ENCODE measurements at regions not wholly inside any gene's neighbourhood (a gene's known extent, or its start where the extent isn't known, plus 50 kb on each side); places are given as distances from the start of the nearest gene placed in this dataset.

DNA sequence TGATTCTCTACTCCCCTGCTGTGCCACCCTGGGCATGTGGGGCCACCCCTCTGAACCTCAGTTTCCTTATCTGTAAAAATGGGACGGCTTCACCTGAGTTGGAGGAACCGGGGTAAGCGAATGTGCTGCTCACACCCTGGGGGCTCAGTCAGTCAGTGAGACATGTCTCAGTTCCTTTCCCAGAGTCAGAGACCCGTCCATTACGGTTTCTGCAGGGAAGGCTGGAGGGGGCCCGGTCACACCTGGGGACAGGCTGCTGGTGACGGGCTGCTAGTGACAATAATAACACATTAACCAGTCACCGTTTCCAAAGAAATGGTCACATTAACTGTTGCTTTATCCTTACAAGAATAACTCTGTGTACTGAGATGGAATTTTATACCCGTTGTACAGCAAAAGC, 282.4 kb downstream of the NSG2 start:
- no peak overlapping the region for H3K4me3 ChIP-seq (ENCODE audit: control insufficient read depth in 1 of 7, extremely low read depth in 1 of 7, insufficient read depth in 4 of 7, low read depth in 2 of 7, low read length in 6 of 7)
- peaks cover 0 to 44% (median 8%) of the 10 kb centered on the region in 5 experiments for H3K27me3 ChIP-seq (replicated peaks in 2 of 5; ENCODE audit: control insufficient read depth in 4 of 5, insufficient read depth in 5 of 5, low read length in 4 of 5)
- H3K36me3 ChIP-seq (ENCODE audit: control insufficient read depth in 4 of 4, insufficient read depth in 4 of 4, low read length in 3 of 4) = no peaks in the 10 kb centered on the region
- 95% methylated on average over 9 of the region's 9 CpGs for WGBS (ENCODE audit: insufficient coverage)
- ChIA-PET CTCF (interaction anchor here (1.5 kb wide), 1 partner anchor 10 kb away, joined by 10 read pairs; no protein-coding TSS in a partner anchor), POLR2A (no interaction called here)
- H3K4me1 ChIP-seq (ENCODE audit: control extremely low read depth in 1 of 4, control insufficient read depth in 4 of 4, insufficient read depth in 4 of 4, low read length in 3 of 4) = no peaks in the 10 kb centered on the region
- DNase-seq = no peak
- H3K9me3 ChIP-seq (ENCODE audit: control extremely low read depth in 1 of 5, control insufficient read depth in 4 of 5, insufficient read depth in 2 of 5, low read depth in 1 of 5, low read length in 4 of 5) = no peaks in the 10 kb centered on the region
- no peak overlapping the region for H3K27ac ChIP-seq (ENCODE audit: insufficient read depth in 1 of 2, low read depth in 1 of 2, low read length in 2 of 2, poor library complexity in 1 of 2, severe bottlenecking in 2 of 2)

DNA sequence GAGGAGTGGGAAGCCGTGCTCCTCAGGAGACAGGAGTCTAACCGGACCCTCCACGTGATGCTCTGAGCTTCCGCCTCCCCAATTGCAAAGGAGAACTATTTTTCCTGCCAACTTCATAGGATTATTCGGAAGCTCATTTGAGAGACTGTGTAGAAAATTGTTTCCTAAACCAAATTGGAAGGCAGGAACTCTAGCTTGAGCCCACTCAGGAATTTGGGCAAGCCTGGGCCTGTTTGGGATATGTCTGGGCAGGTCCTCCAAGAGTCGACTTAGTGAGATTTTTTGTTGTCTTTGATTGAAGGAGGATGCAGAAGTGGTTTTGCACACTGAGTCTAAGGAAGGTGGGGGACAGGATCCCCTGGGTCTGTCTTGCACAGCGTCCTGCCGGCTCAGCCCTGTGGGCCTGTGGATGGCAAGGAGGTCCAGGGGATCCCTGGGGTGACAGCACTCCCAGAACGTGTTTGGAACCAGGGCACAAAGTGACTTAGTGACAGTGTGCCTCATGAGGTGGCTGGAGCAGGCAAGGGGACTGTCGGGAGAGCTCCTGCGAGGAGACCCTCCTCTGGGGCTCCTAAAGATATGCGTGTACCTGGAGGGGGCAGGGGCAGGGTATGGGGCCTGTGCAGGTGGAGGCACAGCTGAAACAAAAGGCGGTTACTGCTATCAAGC, 283.3 kb downstream of the NSG2 start:
- no peak for DNase-seq
- Histone ChIP-seq H3K9me3 (ENCODE audit: control extremely low read depth in 1 of 5, control insufficient read depth in 4 of 5, insufficient read depth in 2 of 5, low read depth in 1 of 5, low read length in 4 of 5) (no peaks in the 10 kb centered on the region), H3K36me3 (ENCODE audit: control insufficient read depth in 4 of 4, insufficient read depth in 4 of 4, low read length in 3 of 4) (no peaks in the 10 kb centered on the region), H3K27me3 (replicated peaks in 2 of 5; ENCODE audit: control insufficient read depth in 4 of 5, insufficient read depth in 5 of 5, low read length in 4 of 5) (peaks cover 0 to 37% (median 8%) of the 10 kb centered on the region in 5 experiments), H3K4me1 (ENCODE audit: control extremely low read depth in 1 of 4, control insufficient read depth in 4 of 4, insufficient read depth in 4 of 4, low read length in 3 of 4) (no peaks in the 10 kb centered on the region), H3K27ac (ENCODE audit: insufficient read depth in 1 of 2, low read depth in 1 of 2, low read length in 2 of 2, poor library complexity in 1 of 2, severe bottlenecking in 2 of 2) (no peak overlapping the region), H3K4me3 (ENCODE audit: control insufficient read depth in 1 of 7, extremely low read depth in 1 of 7, insufficient read depth in 4 of 7, low read depth in 2 of 7, low read length in 6 of 7) (no peak overlapping the region)
- ChIA-PET CTCF (interaction anchor here (1.1 kb wide), 1 partner anchor 12 kb away, joined by 4 read pairs; no protein-coding TSS in a partner anchor), POLR2A (no interaction called here)
- WGBS (ENCODE audit: insufficient coverage) = 69% methylated on average over 11 of the region's 13 CpGs

DNA sequence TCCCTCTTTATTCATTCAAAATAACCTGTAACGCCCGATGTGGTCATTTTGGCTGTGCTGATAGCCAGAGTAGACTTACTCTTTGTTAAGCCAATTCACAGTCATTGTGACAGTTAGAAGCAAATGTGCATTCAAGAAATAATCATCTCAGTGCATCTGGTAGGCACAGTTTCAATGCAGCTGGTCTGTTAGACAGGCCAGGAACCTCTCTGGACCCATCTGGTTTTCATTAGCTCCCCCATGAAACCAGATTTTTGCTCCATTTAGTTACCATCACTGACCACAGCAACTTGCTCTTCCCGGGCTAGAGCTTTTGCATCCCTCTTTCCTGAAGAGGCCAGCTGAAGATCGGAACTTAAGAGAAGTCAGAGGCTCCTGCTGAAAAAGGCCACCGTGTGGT, 284.2 kb downstream of the NSG2 start:
- H3K4me3 ChIP-seq (ENCODE audit: control insufficient read depth in 1 of 7, extremely low read depth in 1 of 7, insufficient read depth in 4 of 7, low read depth in 2 of 7, low read length in 6 of 7) = no peak overlapping the region
- no peaks in the 10 kb centered on the region for H3K4me1 ChIP-seq (ENCODE audit: control extremely low read depth in 1 of 4, control insufficient read depth in 4 of 4, insufficient read depth in 4 of 4, low read length in 3 of 4)
- WGBS (ENCODE audit: insufficient coverage) = 76% methylated on average over 5 of the region's 5 CpGs
- POLR2A ChIA-PET = no interaction called here
- CTCF ChIA-PET = interaction anchor here (0.9 to 1.1 kb wide), 2 partner anchors 13 to 19 kb away, joined by 3 to 4 read pairs; no protein-coding TSS in a partner anchor
- no peak for DNase-seq
- H3K9me3 ChIP-seq (ENCODE audit: control extremely low read depth in 1 of 5, control insufficient read depth in 4 of 5, insufficient read depth in 2 of 5, low read depth in 1 of 5, low read length in 4 of 5) = no peaks in the 10 kb centered on the region
- H3K27ac ChIP-seq (ENCODE audit: insufficient read depth in 1 of 2, low read depth in 1 of 2, low read length in 2 of 2, poor library complexity in 1 of 2, severe bottlenecking in 2 of 2) = no peak overlapping the region
- H3K27me3 ChIP-seq (replicated peaks in 2 of 5; ENCODE audit: control insufficient read depth in 4 of 5, insufficient read depth in 5 of 5, low read length in 4 of 5) = peaks cover 0 to 34% (median 2%) of the 10 kb centered on the region in 5 experiments
- no peaks in the 10 kb centered on the region for H3K36me3 ChIP-seq (ENCODE audit: control insufficient read depth in 4 of 4, insufficient read depth in 4 of 4, low read length in 3 of 4)

DNA sequence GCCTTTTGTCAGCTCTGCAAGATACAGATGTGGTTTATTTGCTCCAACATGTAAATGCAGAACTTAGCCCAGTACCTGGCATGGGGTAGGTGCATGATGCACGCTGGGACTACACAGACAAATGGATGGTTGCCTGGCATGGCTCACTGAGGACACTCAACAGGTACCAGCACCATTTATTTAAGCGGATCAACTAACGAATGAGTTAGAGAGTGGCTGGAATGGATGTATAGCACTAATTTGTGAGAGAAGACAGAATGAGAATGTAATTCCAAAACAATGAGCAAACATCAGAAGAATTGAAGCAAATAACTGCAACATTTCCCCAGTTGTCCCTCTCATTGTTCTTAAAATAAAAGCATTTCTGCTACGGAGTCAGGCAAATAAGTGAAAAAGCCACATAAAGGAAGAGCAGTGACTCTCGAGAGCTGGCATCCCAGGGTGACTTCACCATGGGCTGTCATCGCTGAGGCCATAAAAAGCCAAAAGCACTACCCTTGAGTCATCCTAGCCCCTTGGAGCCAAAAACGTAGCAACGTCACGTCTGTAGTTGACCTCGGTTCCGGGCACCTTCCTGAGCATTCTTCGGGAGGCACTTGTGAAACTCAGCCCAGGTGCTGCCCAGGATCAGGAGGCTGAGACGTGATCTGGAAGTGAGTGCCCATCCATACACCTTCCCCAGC, 290.3 kb downstream of the NSG2 start:
- WGBS (ENCODE audit: insufficient coverage) = 88% methylated on average over 8 of the region's 13 CpGs
- ChIA-PET CTCF (interaction anchor here (1.4 to 1.6 kb wide), 2 partner anchors 13 to 25 kb away, joined by 4 to 5 read pairs; no protein-coding TSS in a partner anchor), POLR2A (no interaction called here)

DNA sequence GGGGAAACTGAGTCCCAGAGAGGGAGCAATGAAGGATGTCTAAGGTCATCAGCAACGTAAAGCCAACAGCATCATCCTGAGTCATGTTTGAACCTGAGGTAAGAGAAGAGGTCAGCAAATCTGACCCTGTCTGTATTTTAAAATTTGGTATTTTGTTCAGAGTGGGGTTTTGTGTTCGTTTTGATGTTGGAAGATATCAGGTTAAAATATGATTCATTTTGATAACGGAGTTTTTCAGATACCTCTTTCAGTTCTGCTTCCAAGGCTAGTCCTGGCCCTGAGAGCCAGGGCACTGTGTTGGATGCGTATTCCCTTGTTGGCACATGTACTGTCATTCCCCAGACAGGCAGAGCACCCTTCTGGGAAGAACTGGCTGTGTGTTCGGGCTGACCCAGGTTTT, 291.0 kb downstream of the NSG2 start:
- Histone ChIP-seq H3K9me3 (ENCODE audit: control extremely low read depth in 1 of 5, control insufficient read depth in 4 of 5, insufficient read depth in 2 of 5, low read depth in 1 of 5, low read length in 4 of 5) (no peaks in the 10 kb centered on the region), H3K27me3 (replicated peaks in 2 of 5; ENCODE audit: control insufficient read depth in 4 of 5, insufficient read depth in 5 of 5, low read length in 4 of 5) (peaks cover 4 to 59% (median 12%) of the 10 kb centered on the region in 5 experiments), H3K27ac (ENCODE audit: insufficient read depth in 1 of 2, low read depth in 1 of 2, low read length in 2 of 2, poor library complexity in 1 of 2, severe bottlenecking in 2 of 2) (no peak overlapping the region), H3K36me3 (ENCODE audit: control insufficient read depth in 4 of 4, insufficient read depth in 4 of 4, low read length in 3 of 4) (no peaks in the 10 kb centered on the region), H3K4me3 (ENCODE audit: control insufficient read depth in 1 of 7, extremely low read depth in 1 of 7, insufficient read depth in 4 of 7, low read depth in 2 of 7, low read length in 6 of 7) (no peak overlapping the region), H3K4me1 (ENCODE audit: control extremely low read depth in 1 of 4, control insufficient read depth in 4 of 4, insufficient read depth in 4 of 4, low read length in 3 of 4) (no peaks in the 10 kb centered on the region)
- whole genome bisulfite sequencing (ENCODE audit: insufficient coverage) = 73% methylated on average over 4 of the region's 5 CpGs
- ChIA-PET CTCF (no interaction called here), POLR2A (no interaction called here)
- DNase-seq = no peak

More for the DNA sequence above, 290.3 kb downstream of the NSG2 start:
- DNase-seq = no peak
- H3K4me1 ChIP-seq (ENCODE audit: control extremely low read depth in 1 of 4, control insufficient read depth in 4 of 4, insufficient read depth in 4 of 4, low read length in 3 of 4) = no peaks in the 10 kb centered on the region
- H3K27me3 ChIP-seq (replicated peaks in 2 of 5; ENCODE audit: control insufficient read depth in 4 of 5, insufficient read depth in 5 of 5, low read length in 4 of 5) = peaks cover 4 to 60% (median 12%) of the 10 kb centered on the region in 5 experiments
- H3K9me3 ChIP-seq (ENCODE audit: control extremely low read depth in 1 of 5, control insufficient read depth in 4 of 5, insufficient read depth in 2 of 5, low read depth in 1 of 5, low read length in 4 of 5) = no peaks in the 10 kb centered on the region
- no peaks in the 10 kb centered on the region for H3K36me3 ChIP-seq (ENCODE audit: control insufficient read depth in 4 of 4, insufficient read depth in 4 of 4, low read length in 3 of 4)
- H3K4me3 ChIP-seq (ENCODE audit: control insufficient read depth in 1 of 7, extremely low read depth in 1 of 7, insufficient read depth in 4 of 7, low read depth in 2 of 7, low read length in 6 of 7) = no peak overlapping the region
- no peak overlapping the region for H3K27ac ChIP-seq (ENCODE audit: insufficient read depth in 1 of 2, low read depth in 1 of 2, low read length in 2 of 2, poor library complexity in 1 of 2, severe bottlenecking in 2 of 2)

DNA sequence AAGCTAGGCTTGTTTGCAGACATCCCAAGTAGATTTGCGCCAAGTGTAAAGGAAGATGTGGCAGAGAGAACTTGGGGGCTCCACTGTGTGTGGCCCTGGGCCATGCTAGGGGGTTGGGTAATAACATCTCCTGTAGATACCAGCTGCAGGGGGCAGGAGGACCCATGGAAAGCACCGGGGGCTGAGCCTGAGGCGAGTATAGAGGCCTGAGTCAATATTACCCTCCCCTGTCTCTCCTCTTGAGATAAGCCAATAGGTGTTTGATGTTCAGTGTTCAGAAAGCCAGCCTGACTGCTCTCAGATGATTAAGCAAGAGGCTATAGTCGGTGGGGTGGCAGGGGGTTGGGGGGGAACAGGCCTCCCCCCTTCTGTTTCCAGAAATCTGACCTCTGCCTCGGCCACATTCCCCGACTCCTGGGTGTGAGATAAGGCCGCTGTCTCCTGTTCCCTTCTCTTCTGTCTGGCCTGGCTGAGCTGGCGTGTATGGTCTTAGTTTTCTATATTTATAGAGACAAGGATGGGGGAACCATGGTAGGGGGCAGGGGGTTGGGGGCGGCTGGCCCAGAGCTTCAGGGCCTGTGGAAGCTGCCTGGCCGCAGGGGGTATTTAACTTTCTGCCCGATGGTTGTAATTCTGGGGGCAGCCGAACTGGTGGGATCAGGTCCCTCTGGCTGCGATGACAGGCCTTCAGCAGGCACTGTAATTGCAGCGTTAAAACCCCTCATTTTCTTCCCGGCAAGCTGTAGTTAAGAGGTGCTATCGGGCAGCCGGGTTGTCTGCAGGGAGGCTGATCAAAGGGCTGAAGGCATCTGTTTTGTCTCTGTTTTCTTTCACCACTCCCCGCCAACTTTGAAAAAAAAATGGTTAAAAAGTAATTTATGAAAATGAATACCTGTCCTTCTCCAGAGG, 292.0 kb downstream of the NSG2 start:
- H3K27me3 ChIP-seq (replicated peaks in 2 of 5; ENCODE audit: control insufficient read depth in 4 of 5, insufficient read depth in 5 of 5, low read length in 4 of 5) = peaks cover 4 to 56% (median 12%) of the 10 kb centered on the region in 5 experiments
- POLR2A ChIA-PET = interaction anchor here (0.6 kb wide), 1 partner anchor 76 kb away, joined by 4 read pairs; no protein-coding TSS in a partner anchor

More for the DNA sequence above, 292.0 kb downstream of the NSG2 start:
- 35% methylated on average over 10 of the region's 18 CpGs for WGBS (ENCODE audit: insufficient coverage)
- no peak overlapping the region for H3K4me3 ChIP-seq (ENCODE audit: control insufficient read depth in 1 of 7, extremely low read depth in 1 of 7, insufficient read depth in 4 of 7, low read depth in 2 of 7, low read length in 6 of 7)
- DNase-seq = no peak
- H3K36me3 ChIP-seq (ENCODE audit: control insufficient read depth in 4 of 4, insufficient read depth in 4 of 4, low read length in 3 of 4) = no peaks in the 10 kb centered on the region
- CTCF ChIA-PET = no interaction called here
- H3K27ac ChIP-seq (ENCODE audit: insufficient read depth in 1 of 2, low read depth in 1 of 2, low read length in 2 of 2, poor library complexity in 1 of 2, severe bottlenecking in 2 of 2) = no peak overlapping the region
- no peaks in the 10 kb centered on the region for H3K4me1 ChIP-seq (ENCODE audit: control extremely low read depth in 1 of 4, control insufficient read depth in 4 of 4, insufficient read depth in 4 of 4, low read length in 3 of 4)
- H3K9me3 ChIP-seq (ENCODE audit: control extremely low read depth in 1 of 5, control insufficient read depth in 4 of 5, insufficient read depth in 2 of 5, low read depth in 1 of 5, low read length in 4 of 5) = no peaks in the 10 kb centered on the region

Data from common myeloid progenitor, CD34-positive (primary cell).